B cell (primary cell): ENCODE measurements at regions not wholly inside any gene's neighbourhood (a gene's known extent, or its start where the extent isn't known, plus 50 kb on each side); places are given as distances from the start of the nearest gene placed in this dataset.

Experiments
- EZH2 ChIP-seq: IDR thresholded peaks from 2 replicates; pipeline ENCODE4 v1.6.1; 2012; ENCODE audit warnings: borderline replicate concordance, low read depth, mild to moderate bottlenecking, moderate library complexity, low read length; ENCODE audit not compliant: insufficient read depth, poor library complexity, severe bottlenecking
- TF ChIP-seq, protein P1 (sequence below): fragments of 200-600 bp; IDR thresholded peaks from one replicate; pipeline ENCODE4 v1.8.0; 2022; ENCODE audit warnings: antibody characterized with exemption, mild to moderate bottlenecking

DNA sequence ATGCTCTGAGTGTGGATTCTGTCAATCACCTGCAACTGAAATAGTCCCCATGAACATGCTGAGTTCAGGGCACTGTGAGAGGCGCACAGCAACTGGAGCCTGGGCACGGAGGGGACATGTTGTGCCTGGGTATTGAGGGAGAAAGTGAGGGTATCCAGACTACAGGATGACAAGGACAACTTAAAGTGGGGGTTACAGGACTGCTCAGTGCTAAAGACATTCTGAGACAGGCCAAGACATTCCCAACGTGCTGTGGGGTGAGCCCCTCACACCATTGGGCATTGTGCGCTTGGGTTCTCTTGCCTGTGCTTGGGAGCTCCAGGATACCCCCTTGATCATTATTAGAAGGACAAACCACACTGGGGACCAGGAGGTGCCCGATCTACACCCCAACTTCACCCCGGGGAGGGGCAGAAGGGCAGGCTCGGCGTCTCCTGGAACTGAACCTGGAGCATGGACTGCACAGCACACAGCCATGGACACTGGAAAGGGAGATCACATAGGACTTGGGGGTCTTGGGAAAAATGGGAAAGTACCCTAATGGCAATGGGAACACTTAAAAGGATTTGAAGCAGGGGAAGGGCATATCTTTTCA, 72.5 kb upstream of the HDAC4 start:
- no peak for TF ChIP-seq EZH2
- TF ChIP-seq, protein P1, sequence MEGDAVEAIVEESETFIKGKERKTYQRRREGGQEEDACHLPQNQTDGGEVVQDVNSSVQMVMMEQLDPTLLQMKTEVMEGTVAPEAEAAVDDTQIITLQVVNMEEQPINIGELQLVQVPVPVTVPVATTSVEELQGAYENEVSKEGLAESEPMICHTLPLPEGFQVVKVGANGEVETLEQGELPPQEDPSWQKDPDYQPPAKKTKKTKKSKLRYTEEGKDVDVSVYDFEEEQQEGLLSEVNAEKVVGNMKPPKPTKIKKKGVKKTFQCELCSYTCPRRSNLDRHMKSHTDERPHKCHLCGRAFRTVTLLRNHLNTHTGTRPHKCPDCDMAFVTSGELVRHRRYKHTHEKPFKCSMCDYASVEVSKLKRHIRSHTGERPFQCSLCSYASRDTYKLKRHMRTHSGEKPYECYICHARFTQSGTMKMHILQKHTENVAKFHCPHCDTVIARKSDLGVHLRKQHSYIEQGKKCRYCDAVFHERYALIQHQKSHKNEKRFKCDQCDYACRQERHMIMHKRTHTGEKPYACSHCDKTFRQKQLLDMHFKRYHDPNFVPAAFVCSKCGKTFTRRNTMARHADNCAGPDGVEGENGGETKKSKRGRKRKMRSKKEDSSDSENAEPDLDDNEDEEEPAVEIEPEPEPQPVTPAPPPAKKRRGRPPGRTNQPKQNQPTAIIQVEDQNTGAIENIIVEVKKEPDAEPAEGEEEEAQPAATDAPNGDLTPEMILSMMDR: no peak
